ENCODE measurements at regions not wholly inside any gene's neighbourhood (a gene's known extent, or its start where the extent isn't known, plus 50 kb on each side); places are given as distances from the start of the nearest gene placed in this dataset.

DNA sequence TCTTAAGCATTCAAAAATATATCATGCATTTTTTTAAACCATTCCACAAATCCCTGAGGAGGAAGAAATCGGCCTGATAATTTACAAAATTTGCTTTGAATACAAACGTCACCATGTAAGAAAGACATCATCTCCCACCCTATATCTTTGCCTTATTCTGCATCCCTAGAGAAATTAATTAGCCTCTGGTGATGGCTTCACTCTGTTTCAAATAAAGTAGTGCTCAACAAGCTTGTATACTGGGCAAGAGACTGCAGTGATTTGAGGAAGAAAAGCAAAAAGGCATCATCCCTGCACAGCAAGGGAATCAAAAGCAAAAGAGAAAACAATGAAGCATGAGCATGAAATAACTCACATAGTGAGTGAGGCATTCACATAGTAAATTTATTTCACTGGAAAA, 375.5 kb downstream of the CDH7 start:
- Histone ChIP-seq H3K36me3 (ENCODE audit: control insufficient read depth in 2 of 2, insufficient read depth in 2 of 2, low read length in 1 of 2) (no peaks in the 10 kb centered on the region), H3K4me2 (ENCODE audit: control insufficient read depth, insufficient read depth) (no peak overlapping the region), H2AFZ (ENCODE audit: control insufficient read depth, low read depth, low read length) (no peak overlapping the region), H3K4me1 (ENCODE audit: control insufficient read depth, insufficient read depth, low read length) (no peaks in the 10 kb centered on the region), H4K20me1 (ENCODE audit: control insufficient read depth, insufficient read depth) (no peaks in the 10 kb centered on the region), H3K27ac (ENCODE audit: control insufficient read depth, insufficient read depth) (no peak overlapping the region), H3K27me3 (replicated peaks in 1 of 2; ENCODE audit: control insufficient read depth in 2 of 2, insufficient read depth in 2 of 2, low read length in 1 of 2) (no peaks in the 10 kb centered on the region), H3K9ac (ENCODE audit: control insufficient read depth, insufficient read depth, low read length) (no peak overlapping the region), H3K9me3 (replicated peaks; ENCODE audit: control insufficient read depth, insufficient read depth, low read length) (no peaks in the 10 kb centered on the region), H3K79me2 (ENCODE audit: control insufficient read depth, insufficient read depth, low read length) (no peaks in the 10 kb centered on the region), H3K4me3 (no peak overlapping the region)
- RAD21 ChIA-PET (ENCODE audit: unreplicated experiment) = no interaction called here
- WGBS (ENCODE audit: insufficient coverage, insufficient replicate concordance, low lambda C conversion rate, missing lambda C conversion rate) = 23% methylated on average over 2 of the region's 2 CpGs
- in situ Hi-C loops (cut with MboI) (no loop called here), intact Hi-C loops (cut with micrococcal nuclease; ENCODE audit: unreplicated experiment) (no loop called here)
- POLR2A ChIA-PET = no interaction called here
- DNase-seq (ENCODE audit: low read depth, low spot score) (no peak), FAIRE-seq (no peak), ATAC-seq (no peak)
- SMC1A ChIA-PET (ENCODE audit: uncharacterized antibody, unreplicated experiment) = no interaction called here
- BruUV-seq (replicated peaks) = no TSS peak
- CTCF ChIA-PET = no interaction called here
- TF ChIP-seq CREB1 (IDR thresholded peaks at IDR 0.05; ENCODE audit: low read depth) = no peak
- TF ChIP-seq SUZ12 (IDR thresholded peaks at IDR 0.05; ENCODE audit: unreplicated experiment) = no peak
- TF ChIP-seq, protein P1, sequence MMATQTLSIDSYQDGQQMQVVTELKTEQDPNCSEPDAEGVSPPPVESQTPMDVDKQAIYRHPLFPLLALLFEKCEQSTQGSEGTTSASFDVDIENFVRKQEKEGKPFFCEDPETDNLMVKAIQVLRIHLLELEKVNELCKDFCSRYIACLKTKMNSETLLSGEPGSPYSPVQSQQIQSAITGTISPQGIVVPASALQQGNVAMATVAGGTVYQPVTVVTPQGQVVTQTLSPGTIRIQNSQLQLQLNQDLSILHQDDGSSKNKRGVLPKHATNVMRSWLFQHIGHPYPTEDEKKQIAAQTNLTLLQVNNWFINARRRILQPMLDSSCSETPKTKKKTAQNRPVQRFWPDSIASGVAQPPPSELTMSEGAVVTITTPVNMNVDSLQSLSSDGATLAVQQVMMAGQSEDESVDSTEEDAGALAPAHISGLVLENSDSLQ (IDR thresholded peaks at IDR 0.05) = no peak
- no peak for TF ChIP-seq RAD51 (IDR thresholded peaks at IDR 0.05)
- TF ChIP-seq, protein P2, sequence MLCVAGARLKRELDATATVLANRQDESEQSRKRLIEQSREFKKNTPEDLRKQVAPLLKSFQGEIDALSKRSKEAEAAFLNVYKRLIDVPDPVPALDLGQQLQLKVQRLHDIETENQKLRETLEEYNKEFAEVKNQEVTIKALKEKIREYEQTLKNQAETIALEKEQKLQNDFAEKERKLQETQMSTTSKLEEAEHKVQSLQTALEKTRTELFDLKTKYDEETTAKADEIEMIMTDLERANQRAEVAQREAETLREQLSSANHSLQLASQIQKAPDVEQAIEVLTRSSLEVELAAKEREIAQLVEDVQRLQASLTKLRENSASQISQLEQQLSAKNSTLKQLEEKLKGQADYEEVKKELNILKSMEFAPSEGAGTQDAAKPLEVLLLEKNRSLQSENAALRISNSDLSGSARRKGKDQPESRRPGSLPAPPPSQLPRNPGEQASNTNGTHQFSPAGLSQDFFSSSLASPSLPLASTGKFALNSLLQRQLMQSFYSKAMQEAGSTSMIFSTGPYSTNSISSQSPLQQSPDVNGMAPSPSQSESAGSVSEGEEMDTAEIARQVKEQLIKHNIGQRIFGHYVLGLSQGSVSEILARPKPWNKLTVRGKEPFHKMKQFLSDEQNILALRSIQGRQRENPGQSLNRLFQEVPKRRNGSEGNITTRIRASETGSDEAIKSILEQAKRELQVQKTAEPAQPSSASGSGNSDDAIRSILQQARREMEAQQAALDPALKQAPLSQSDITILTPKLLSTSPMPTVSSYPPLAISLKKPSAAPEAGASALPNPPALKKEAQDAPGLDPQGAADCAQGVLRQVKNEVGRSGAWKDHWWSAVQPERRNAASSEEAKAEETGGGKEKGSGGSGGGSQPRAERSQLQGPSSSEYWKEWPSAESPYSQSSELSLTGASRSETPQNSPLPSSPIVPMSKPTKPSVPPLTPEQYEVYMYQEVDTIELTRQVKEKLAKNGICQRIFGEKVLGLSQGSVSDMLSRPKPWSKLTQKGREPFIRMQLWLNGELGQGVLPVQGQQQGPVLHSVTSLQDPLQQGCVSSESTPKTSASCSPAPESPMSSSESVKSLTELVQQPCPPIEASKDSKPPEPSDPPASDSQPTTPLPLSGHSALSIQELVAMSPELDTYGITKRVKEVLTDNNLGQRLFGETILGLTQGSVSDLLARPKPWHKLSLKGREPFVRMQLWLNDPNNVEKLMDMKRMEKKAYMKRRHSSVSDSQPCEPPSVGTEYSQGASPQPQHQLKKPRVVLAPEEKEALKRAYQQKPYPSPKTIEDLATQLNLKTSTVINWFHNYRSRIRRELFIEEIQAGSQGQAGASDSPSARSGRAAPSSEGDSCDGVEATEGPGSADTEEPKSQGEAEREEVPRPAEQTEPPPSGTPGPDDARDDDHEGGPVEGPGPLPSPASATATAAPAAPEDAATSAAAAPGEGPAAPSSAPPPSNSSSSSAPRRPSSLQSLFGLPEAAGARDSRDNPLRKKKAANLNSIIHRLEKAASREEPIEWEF (IDR thresholded peaks at IDR 0.05; ENCODE audit: insufficient replicate concordance, low read depth, low read length) = no peak
- TF ChIP-seq, protein P3, sequence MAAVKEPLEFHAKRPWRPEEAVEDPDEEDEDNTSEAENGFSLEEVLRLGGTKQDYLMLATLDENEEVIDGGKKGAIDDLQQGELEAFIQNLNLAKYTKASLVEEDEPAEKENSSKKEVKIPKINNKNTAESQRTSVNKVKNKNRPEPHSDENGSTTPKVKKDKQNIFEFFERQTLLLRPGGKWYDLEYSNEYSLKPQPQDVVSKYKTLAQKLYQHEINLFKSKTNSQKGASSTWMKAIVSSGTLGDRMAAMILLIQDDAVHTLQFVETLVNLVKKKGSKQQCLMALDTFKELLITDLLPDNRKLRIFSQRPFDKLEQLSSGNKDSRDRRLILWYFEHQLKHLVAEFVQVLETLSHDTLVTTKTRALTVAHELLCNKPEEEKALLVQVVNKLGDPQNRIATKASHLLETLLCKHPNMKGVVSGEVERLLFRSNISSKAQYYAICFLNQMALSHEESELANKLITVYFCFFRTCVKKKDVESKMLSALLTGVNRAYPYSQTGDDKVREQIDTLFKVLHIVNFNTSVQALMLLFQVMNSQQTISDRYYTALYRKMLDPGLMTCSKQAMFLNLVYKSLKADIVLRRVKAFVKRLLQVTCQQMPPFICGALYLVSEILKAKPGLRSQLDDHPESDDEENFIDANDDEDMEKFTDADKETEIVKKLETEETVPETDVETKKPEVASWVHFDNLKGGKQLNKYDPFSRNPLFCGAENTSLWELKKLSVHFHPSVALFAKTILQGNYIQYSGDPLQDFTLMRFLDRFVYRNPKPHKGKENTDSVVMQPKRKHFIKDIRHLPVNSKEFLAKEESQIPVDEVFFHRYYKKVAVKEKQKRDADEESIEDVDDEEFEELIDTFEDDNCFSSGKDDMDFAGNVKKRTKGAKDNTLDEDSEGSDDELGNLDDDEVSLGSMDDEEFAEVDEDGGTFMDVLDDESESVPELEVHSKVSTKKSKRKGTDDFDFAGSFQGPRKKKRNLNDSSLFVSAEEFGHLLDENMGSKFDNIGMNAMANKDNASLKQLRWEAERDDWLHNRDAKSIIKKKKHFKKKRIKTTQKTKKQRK (IDR thresholded peaks at IDR 0.05; ENCODE audit: low read depth, low read length) = no peak
- TF ChIP-seq, protein P4, sequence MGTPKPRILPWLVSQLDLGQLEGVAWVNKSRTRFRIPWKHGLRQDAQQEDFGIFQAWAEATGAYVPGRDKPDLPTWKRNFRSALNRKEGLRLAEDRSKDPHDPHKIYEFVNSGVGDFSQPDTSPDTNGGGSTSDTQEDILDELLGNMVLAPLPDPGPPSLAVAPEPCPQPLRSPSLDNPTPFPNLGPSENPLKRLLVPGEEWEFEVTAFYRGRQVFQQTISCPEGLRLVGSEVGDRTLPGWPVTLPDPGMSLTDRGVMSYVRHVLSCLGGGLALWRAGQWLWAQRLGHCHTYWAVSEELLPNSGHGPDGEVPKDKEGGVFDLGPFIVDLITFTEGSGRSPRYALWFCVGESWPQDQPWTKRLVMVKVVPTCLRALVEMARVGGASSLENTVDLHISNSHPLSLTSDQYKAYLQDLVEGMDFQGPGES (IDR thresholded peaks at IDR 0.05) = no peak
- no peak for TF ChIP-seq SMARCA5 (IDR thresholded peaks at IDR 0.05)
- TF ChIP-seq CREM (IDR thresholded peaks at IDR 0.05; ENCODE audit: low read depth) = no peak
- TF ChIP-seq, protein P5, sequence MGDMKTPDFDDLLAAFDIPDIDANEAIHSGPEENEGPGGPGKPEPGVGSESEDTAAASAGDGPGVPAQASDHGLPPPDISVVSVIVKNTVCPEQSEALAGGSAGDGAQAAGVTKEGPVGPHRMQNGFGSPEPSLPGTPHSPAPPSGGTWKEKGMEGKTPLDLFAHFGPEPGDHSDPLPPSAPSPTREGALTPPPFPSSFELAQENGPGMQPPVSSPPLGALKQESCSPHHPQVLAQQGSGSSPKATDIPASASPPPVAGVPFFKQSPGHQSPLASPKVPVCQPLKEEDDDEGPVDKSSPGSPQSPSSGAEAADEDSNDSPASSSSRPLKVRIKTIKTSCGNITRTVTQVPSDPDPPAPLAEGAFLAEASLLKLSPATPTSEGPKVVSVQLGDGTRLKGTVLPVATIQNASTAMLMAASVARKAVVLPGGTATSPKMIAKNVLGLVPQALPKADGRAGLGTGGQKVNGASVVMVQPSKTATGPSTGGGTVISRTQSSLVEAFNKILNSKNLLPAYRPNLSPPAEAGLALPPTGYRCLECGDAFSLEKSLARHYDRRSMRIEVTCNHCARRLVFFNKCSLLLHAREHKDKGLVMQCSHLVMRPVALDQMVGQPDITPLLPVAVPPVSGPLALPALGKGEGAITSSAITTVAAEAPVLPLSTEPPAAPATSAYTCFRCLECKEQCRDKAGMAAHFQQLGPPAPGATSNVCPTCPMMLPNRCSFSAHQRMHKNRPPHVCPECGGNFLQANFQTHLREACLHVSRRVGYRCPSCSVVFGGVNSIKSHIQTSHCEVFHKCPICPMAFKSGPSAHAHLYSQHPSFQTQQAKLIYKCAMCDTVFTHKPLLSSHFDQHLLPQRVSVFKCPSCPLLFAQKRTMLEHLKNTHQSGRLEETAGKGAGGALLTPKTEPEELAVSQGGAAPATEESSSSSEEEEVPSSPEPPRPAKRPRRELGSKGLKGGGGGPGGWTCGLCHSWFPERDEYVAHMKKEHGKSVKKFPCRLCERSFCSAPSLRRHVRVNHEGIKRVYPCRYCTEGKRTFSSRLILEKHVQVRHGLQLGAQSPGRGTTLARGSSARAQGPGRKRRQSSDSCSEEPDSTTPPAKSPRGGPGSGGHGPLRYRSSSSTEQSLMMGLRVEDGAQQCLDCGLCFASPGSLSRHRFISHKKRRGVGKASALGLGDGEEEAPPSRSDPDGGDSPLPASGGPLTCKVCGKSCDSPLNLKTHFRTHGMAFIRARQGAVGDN (IDR thresholded peaks at IDR 0.05) = no peak
